Stimulated activated CD8-positive, alpha-beta memory T cell treated with anti-CD3 and anti-CD28 coated beads, Interleukin-2, amount 100 ng/mL, for 1 hour (primary cell): ENCODE measurements at regions not wholly inside any gene's neighbourhood (a gene's known extent, or its start where the extent isn't known, plus 50 kb on each side); places are given as distances from the start of the nearest gene placed in this dataset.

Experiments
- DNase-seq, 2 donors: peaks; one replicate each; pipeline ENCODE4 v3.0.0-alpha.2; 2020; ENCODE audit warnings: low read depth in 2 of 2

DNA sequence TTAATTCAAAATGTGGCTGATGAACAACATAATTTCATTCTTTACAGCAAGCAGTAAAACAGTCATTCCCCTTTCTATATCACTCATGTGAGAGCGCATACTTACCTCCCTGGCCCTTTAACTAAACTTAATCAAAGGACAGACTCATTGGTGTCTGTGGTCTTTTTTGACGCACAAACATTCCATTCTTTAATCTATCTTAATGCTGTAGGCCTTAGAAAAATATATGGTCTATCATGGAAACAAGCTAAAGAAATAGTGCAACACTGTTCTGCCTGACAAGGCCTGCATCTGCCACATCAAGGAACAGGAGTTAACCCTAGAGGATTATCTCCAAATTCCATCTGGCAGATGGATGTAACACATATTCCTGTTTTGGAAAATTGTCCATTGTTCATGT, 878.1 kb downstream of the NLGN4Y start:
- no peak for DNase-seq

DNA sequence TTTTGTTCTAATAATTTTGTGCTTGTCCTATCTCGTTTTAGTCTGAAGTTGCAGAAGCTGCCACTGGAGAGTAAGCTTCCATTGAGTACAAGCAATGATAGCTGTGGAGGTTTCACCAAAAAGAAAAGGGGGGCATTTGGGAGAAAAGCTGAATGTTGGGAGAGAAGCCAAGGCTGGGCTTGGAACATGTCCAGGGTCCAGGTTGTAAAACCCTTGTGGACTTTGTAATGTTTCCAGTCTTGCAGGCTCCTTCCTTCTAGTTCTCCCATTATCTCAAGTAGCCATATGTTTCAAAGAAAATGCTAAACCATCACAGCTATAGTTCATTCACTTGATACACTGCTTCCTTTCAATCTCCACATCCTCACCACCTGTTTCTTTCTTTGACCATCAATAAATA, 880.2 kb downstream of the NLGN4Y start:
- no peak for DNase-seq

DNA sequence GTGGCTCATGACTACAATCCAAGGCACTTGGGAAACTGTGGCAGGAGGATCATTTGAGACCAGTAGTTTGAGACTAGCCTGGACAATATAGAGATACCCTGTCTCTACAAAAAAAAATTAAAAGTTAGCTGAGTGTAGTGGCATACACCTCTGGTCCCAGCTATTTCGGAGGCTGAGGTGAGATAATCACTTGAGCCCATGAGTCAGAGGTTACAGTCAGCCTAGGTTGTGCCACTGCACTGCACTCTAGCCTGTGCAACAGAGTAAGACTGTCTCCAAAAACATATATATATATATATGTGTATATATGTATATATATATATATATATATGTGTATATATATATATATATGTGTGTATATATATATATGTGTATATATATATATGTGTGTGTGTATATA, 890.8 kb downstream of the NLGN4Y start:
- DNase-seq = no peak

DNA sequence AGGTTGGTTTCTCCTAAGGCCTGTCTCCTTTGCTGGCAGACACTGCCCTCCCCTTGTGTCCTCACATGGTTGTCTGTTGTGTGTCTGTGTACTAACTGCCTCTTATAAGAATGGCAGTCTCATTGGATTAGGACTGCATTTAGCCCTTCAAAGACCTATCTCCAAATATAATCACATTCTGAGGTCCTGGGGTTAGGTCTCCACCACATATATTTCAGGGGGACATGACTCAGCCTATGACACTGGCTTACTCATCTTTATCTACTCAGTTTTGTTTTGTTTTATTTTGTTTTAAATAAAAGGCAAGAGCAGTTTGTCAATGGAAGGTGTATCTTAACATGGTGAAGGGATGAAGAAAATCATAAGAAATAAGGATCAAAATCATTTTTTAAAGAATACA, 894.3 kb downstream of the NLGN4Y start:
- DNase-seq = no peak

DNA sequence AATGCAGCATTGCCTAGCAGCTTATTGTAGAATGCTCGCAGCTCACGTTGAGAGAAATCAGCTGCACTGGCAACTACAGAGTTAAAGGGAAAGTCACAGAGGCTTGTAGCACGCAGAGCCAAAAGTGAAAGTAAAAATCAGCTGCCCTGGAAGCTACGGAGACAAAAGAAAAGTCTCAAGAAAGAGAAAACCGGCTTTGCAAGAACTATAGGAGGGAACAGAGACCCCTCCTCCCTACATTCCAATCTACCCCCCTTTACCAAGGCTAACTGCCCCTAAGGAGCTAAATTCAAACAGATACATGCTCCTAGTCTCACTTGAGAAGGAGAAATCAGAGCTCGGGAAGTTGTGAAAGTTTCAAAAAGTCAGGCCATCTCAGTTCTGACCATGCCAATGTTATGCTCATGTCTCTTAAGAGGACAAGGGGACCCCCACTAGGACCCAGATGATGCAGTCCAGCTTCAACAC, 900.4 kb downstream of the NLGN4Y start:
- no peak for DNase-seq

DNA sequence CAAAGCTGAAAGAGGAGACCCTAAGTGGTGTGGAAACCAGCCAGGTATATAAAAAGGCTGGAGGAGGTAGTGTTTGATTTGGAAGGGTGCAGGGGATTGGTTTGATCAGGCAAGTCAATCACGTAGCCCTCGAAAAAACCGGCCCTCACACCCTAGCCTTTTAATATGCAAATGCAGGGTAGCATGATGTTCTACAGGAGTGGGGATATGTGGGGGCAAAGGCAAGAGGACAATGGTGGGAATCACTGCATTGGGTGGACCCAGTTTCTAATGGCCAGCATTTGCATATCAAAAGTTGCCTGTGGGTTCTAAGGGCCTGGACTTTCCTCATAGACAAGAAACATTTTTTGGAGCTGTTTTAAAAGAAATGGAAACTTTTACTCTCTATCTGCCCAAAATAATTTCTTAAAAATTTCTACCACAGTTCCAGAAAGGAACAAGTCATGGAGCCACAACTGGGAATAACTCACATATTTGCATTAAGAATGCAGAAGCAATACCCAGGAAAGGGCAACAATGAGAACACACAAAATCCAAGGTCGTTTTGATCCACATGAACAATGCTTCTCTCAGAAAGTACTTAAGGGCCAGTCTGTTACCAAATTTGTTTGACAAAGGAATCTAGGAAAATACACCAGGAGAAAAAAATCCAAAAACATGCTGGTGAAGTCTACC, 915.8 kb downstream of the NLGN4Y start:
- no peak for DNase-seq

DNA sequence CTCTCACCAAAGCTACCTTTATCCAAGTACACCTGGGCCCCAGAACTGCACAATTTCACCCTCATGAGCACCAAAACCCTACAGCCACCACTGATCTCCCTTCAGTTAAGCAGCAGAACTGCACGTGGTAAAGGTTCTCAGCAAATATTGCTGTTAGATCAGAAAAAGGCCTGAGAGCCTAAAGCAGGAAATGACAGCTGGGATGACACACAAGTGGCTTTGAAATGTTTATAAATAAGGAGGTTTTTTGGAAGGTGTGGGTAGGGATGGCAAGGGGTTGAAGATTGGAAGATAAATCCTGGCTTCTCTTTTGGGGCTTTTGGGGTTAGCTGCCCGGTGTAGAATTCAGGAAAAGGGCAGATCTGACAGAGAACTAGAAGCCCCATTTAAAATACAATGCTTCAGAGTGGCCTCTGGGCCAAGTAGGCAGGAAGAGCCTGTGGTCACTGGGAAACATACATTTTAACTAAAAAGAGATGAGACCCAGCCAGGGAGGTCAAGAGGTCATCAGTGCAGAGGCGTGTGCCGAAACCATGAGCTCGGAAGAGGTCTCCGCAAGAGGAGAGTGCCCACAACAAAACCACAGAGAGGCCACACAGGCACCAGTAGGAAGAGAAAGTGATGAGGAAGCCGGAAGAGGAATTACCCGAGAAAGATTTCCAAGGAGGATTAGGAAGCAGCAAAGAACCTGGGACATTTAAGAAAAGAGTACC, 916.5 kb downstream of the NLGN4Y start:
- no peak for DNase-seq

DNA sequence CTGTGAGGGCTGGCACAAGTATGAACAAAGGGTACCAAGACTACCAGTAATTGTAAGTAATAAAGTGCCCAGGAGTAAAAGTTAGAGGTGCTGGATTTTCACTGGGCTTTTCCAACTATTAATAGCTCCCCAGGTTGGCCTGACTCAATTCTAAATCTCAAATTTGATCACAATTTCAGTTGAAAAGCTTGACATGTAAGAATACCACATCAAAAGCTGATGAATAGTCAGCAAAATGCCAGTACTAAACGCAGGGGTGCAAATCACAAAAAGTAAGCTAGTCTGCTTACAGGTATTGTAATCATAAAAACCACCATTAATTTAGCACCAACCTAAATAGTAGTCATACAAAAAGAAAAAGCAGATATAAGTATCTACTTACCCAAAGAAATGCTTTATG, 917.5 kb downstream of the NLGN4Y start:
- DNase-seq = no peak

DNA sequence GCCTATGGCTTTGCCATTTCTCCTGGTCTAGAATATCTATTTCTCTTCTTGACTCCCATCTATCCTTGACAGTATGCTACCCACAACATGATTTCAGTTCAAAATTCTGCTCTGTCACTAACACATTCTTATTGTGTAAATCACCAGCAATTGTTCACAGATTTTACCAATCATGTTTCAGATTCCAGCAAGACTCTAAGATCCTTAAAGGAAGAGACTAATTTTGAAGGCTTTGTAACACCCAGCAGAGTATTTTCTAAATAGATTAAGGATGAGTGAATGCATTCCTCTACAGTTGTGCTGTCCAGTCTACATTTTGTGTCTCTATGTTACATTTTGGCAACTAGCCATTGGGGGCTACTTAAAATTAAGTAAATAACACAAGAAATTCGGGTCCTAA, 921.5 kb downstream of the NLGN4Y start:
- DNase-seq = no peak

DNA sequence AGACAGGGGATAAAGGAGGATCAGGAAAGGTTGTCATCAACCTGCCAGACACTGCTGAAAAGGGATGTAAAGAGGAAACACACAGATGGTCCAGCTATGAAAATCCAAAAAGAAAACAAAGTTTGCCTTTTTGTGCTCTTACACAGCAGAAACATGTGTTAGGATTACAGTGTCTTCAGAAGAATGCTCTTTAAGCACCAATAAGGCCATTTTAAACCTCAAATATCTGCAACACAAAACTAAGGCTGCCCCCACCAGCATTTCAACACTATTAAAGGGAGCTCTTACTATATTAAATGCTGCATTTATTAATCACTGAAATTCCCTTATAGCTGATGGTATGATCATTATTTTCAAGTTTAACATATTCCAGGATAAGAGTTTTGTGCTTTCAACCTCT, 922.5 kb downstream of the NLGN4Y start:
- DNase-seq = no peak

DNA sequence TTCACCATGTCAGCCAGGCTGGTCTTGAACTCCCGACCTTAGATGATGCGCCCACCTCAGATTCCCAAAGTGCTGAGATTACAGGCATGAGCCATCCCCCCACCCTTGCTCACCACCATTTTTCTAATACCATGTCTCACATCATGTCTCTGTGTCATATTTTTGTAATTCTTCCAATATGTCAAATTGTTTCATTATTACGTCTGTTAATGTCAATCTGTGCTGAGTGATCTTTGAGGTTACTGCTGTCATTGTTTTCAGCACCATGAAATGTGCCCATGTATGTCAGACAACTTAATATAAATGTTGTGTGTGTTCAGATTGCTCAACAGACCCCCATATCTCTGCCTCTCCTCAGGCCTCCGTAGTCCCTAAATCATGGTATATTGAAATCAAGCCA, 923.6 kb downstream of the NLGN4Y start:
- DNase-seq = no peak

DNA sequence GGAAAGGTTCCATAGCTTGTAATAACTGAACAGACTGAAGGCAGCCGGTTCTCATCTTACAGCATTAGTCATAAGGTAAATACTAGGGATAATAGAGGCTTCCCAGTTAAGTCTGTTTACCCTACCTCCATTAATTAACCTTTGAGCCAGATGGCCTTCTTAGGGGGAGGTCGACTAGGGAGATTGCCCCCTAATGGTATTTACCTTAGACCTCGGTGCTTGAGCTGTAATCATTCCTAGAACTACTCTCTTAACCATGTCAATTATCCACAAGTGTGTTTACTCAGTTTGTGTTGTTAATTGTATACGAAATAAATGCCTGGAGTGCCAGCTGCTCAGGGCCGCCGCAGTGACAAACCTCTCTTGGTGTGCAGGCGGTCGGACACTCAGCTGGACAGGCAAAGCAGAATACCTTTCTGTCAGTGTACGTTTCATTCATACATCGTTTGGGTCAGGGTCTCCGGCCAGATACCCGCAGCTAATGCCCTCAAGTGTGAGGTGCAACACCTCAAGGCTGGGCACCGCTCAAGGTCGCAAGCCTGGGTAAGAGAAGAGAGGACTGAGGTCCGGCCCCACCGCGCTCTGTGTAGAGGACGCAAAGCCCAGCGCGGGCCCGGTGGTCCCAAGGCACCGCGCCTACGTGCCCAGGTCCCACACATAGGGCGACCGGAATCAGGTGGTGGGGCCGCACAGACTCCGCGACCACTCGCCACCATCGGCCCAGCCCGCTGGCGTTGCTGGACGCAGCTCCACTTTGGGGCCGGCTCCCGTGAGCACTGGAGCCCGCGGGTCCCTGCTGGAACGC, 931.0 kb downstream of the NLGN4Y start:
- DNase-seq = no peak

DNA sequence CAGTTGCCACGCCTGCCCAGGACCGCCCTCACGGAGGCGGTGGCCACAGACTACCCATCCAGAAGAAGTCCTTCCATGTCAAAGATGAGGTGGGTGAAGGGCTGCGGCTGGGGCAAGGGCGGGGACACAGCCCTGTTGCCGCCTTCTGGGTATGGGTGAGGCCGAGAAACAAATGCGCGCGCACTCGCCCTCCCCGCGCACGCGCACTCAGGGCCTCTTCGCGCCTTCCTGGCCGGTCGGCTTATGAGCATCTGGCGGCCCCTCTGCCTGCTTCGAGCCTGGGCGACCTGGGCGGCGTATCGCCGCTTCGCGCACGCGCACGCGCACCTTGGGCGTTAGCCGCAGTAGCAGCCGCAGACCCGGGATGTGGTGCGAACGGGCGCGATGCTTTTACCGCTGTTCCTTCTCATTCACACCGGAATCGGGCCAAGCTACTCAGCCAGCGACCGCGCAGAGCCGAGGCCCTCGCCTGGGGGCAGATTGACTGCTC, 931.7 kb downstream of the NLGN4Y start:
- peak in 1 of 2 donors; percentile 47 for DNase-seq

DNA sequence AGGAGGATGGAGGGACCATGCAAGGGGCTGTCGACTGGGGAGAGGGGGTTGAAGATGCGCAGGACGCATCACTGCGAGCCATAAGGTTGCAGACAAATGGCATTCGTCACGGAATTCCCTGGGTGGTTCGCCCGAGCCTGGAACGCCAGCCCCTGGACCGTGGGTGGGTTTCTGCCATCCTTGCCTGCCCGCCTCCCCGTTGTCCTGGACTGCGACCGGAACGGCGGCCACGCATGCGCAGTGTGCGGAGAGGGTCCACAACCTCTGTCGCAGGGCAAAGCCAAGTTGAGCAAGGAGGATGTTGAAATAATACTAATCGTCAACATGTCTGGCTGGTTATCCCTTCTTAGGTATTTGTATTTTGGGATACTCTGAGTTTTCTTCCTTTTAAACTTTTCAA, 932.2 kb downstream of the NLGN4Y start:
- no peak for DNase-seq

DNA sequence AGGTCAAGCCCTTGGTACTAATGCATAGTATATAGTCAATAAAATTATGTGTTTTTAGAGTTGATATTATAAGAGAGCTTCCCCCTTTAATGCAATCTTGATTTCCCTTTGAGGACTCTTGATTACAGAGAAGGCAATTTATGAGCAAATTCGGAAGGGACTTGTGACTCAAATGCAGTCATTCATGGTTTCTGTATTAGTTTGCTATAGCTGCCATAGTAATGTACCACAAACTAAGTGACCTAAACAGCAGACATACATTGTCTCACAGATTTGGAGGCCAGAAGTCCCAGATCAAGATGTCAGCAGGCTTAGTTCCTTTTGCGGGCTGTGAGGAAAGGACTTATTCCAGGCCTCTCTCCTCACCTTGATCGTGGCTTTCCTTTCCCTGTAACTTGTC, 933.4 kb downstream of the NLGN4Y start:
- DNase-seq = no peak

DNA sequence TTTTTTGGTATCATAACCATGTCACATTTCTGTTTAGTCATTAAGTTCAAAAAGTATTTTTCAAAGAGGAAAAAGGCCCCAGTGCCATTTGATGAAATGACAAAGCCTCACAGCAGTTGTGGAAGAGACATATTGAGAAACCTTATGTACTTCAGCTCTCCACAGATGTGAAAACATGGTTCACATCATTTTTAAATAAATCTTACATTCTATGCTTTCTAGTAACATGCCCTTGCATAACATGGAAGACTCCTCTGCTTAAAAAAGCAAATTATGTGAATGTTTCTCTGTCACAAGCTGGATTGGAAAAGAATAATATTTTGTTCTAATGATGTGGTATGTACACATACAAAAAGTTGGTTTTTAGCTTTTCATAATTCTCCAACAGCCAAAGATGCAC, 934.1 kb downstream of the NLGN4Y start:
- no peak for DNase-seq

DNA sequence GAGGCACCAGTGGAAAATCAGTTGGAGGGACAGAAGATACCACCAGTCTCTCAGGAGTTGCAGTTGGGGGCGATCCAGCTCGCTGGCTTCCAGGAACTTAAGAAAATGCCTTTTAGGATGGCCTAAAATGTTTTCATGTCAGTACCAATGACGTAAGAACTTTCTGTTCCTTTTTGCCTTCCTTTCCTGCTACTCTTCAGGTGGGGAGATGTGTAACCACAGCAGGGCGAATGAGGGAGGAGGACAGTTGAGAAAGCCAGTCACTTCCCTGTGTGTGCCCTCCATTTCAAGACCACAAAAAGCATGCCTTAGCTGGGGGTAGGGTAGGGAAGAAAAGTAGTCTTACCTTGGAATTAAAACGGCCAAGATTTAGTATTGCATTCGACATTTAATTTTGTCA, 941.6 kb downstream of the NLGN4Y start:
- DNase-seq = no peak

DNA sequence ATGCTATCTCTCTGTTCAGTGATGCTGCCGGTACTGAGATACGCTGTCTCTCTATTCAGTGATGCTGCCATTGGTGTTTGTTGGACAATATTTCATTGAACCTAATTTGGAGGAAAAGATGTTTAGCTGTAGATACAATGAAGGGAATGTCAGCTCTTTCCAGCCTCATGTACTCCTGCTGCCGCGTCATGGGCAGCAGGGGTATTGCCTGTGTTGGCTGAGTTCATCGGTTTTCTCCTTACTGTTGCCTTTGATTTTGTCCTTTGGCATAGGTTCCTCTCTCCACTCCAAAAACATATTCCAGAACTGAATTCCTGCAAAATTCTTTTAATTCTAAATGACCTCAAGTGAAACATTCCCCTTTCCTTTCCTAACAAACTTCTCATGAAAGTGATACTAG, 942.6 kb downstream of the NLGN4Y start:
- DNase-seq = no peak

DNA sequence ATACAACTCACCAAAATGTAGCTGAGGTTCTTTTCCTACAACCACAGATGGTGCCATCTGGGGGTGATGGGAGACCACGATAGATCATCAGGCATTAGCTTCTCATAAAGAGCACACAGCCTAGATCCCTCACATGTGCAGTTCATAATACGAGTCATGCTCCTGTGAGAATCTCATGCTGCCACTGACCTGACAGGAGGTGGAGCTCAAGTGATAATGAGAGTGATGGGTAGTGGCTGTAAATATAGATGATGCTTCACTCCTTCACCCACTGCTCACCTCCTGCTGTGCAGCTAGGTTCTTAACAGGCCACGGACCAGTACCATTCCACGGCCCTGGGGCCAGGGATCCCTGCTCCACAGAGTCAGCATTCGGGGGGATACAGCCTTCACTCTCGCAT, 943.8 kb downstream of the NLGN4Y start:
- no peak for DNase-seq

DNA sequence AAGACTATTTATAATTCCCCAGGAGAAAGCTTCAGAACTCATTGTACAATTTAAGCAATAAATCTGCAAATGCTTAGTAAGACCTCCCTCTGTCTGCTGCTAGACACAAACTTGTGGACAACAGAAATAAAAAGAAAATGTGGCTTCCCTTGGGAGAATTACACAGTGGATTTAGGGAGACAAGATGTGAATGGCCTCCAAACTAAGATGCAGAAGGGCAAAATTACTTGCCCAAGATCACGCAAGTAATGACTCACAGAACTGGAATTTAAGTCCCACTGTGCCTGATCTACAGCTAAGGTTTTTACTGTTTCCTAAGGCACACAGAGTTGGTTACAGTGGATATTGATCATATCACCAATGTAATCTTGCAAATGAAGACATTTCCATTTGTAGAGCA, 947.0 kb downstream of the NLGN4Y start:
- no peak for DNase-seq

DNA sequence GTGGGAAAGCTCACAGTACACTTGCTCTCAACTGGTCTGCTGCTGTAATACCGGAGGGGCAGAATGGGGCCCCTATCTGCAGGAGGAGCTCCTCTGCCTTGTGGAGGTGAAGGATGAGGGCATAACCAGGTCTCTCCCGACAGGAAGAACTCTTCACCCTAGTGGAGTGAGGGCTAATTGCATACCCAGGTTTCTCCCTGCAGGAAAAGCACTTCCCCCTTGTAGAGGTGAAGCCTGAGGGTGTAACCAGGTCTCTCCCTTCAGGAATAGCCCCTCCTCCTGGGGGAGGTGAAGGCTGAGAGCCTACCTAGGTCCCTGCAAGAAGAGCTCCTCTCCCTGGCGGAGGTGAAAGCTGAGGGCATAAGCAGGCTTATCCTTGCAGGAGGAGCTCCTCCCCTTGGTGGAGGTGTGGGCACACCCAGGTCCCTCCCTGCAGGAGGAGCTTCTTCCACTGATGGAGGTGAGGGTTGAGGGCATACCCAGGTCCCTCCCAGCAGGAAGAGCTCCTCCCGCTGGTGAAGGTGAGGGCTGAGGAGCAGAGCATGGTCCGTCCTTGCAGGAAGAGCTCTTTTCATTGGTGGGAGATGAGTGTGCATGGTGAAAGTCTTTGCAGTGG, 954.1 kb downstream of the NLGN4Y start:
- DNase-seq = no peak

DNA sequence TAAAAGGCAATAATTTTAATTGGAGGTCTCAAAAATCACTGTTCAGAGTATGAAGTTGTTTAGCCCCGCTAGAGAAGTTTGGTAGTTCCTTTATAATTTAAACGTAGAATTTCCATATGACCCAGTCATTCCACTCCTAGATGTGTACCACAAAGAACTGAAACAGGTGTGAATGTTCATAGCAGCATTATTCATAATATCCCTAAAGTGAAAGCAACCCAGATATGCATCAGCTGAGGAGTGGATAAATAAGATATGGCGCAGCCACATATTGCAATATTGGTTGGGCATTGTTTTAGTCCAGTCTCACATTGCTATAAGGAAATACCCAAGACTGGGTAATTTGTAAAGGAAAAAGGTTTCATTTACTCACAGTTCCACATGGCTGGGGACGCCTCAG, 976.2 kb downstream of the NLGN4Y start:
- DNase-seq = no peak
